AG04449 (cell line): ENCODE measurements at regions not wholly inside any gene's neighbourhood (a gene's known extent, or its start where the extent isn't known, plus 50 kb on each side); places are given as distances from the start of the nearest gene placed in this dataset.

Source experiments
- CTCF ChIA-PET: fragments of 350-600 bp; formaldehyde crosslinking; extraction: SDS; loops from one replicate; lab custom pipeline; 2021; ENCODE audit warnings: antibody characterized with exemption; lab: Yijun Ruan, JAX
- POLR2A ChIA-PET: fragments of 400-600, 350-600 bp; formaldehyde crosslinking; extraction: SDS; loops from one replicate; lab custom pipeline; 2020; ENCODE audit warnings: antibody characterized with exemption, inconsistent platforms; lab: Yijun Ruan, JAX
- DNase-seq: peaks from one replicate; pipeline ENCODE4 v3.0.0-alpha.2; 2010; ENCODE audit warnings: low read depth, low spot score
- H3K4me3 ChIP-seq: 2 replicates; pipeline ENCODE4 v1.5.1; 2011; ENCODE audit warnings: low read depth, mild to moderate bottlenecking, control low read depth, low read length
- TF ChIP-seq, protein P1 (sequence below): IDR thresholded peaks from one replicate; pipeline ENCODE4 v1.5.1; 2011; ENCODE audit warnings: mild to moderate bottlenecking, moderate library complexity, low read length, control low read depth, inconsistent platforms; ENCODE audit not compliant: insufficient read depth; ENCODE audit errors: missing control alignments

GRCh38 chr2:236404346-236404745 lies 140.1 kb upstream of the ASB18 start:
- ChIA-PET CTCF (no interaction called here), POLR2A (no interaction called here)
- H3K4me3 ChIP-seq: no peak overlapping the region
- TF ChIP-seq, protein P1, sequence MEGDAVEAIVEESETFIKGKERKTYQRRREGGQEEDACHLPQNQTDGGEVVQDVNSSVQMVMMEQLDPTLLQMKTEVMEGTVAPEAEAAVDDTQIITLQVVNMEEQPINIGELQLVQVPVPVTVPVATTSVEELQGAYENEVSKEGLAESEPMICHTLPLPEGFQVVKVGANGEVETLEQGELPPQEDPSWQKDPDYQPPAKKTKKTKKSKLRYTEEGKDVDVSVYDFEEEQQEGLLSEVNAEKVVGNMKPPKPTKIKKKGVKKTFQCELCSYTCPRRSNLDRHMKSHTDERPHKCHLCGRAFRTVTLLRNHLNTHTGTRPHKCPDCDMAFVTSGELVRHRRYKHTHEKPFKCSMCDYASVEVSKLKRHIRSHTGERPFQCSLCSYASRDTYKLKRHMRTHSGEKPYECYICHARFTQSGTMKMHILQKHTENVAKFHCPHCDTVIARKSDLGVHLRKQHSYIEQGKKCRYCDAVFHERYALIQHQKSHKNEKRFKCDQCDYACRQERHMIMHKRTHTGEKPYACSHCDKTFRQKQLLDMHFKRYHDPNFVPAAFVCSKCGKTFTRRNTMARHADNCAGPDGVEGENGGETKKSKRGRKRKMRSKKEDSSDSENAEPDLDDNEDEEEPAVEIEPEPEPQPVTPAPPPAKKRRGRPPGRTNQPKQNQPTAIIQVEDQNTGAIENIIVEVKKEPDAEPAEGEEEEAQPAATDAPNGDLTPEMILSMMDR: no peak
- DNase-seq: no peak

- ChIA-PET POLR2A (no interaction called here), CTCF (no interaction called here)
- no peak for DNase-seq
- TF ChIP-seq, protein P1: no peak
- H3K4me3 ChIP-seq: no peak overlapping the region
Measured at GRCh38 chr2:236405357-236405756, 141.2 kb upstream of the ASB18 start.

- TF ChIP-seq, protein P1: no peak
- DNase-seq: no peak
- ChIA-PET POLR2A (no interaction called here), CTCF (no interaction called here)
- H3K4me3 ChIP-seq: no peak overlapping the region
Measured at GRCh38 chr2:236408090-236408489, 143.9 kb upstream of the ASB18 start.

DNA sequence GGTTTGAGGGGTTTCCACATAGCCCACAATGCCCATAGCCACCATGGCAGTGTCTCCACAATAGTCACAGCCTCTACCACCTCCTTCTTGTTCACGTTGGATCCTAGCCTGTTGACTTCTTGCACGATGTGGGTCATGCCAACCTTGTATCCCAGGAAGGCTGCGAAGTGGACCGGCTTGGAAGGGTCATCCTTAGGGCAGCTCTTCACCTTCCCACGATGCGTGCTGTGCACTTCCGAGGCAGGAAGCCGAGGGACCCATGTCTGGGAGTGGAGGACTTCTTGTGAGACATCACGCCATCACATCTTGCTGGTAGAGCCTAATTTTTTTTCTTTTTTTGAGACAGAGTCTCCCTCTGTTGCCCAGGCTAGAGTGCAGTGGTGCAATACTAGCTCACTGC lies 144.6 kb upstream of the ASB18 start:
- ChIA-PET POLR2A (no interaction called here), CTCF (interaction anchor here (0.8 kb wide), 1 partner anchor 35 kb away, joined by 3 read pairs; no protein-coding TSS in a partner anchor)
- H3K4me3 ChIP-seq: no peak overlapping the region
- no peak for DNase-seq
- TF ChIP-seq, protein P1: no peak

DNA sequence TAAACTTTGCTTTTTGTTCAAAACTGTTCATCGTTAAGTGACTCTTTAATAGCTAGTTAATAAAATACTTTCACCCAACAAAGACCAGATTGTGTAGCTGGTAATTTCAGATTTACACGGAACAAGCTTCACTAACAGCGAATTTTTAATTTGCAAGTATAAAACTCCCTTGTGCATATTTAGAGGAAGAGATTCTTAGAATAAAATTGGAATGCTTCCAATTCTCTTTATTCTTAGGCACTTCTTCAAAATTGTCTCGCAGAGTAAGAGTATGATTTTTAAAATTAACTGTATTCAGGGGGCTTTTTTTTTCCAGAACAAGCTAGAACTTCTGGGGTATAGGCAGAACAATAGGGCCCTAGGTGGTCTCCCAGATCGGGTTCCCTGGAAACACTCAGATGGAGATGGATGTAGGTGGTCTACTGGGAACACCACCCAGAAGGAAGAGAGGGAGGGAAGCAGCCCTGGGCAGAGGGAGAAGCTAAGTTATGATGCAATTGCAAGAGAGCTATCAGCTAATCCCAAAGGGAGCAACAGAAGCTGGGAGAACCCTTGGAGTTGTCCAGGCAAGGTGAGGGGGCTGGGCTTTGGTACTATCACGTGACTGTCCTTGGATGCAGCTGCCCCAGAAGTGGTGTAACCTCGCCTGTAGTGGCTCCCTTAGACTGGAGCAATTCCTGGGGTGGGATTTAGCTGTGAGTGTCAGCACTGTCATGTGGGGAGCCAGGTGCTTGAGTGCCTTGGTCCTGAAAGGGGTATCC lies 151.7 kb upstream of the ASB18 start:
- CTCF ChIA-PET: interaction anchor here (1.1 kb wide), 1 partner anchor 658 kb away, joined by 3 read pairs; no protein-coding TSS in a partner anchor
- DNase-seq: no peak
- POLR2A ChIA-PET: no interaction called here
- H3K4me3 ChIP-seq: no peak overlapping the region
- TF ChIP-seq, protein P1: no peak

GRCh38 chr2:236417150-236417549 lies 152.5 kb upstream of the ACKR3 start:
- ChIA-PET POLR2A (no interaction called here), CTCF (no interaction called here)
- DNase-seq: no peak
- TF ChIP-seq, protein P1: no peak
- no peak overlapping the region for H3K4me3 ChIP-seq
